ENCODE measurements at regions not wholly inside any gene's neighbourhood (a gene's known extent, or its start where the extent isn't known, plus 50 kb on each side); places are given as distances from the start of the nearest gene placed in this dataset.

DNA sequence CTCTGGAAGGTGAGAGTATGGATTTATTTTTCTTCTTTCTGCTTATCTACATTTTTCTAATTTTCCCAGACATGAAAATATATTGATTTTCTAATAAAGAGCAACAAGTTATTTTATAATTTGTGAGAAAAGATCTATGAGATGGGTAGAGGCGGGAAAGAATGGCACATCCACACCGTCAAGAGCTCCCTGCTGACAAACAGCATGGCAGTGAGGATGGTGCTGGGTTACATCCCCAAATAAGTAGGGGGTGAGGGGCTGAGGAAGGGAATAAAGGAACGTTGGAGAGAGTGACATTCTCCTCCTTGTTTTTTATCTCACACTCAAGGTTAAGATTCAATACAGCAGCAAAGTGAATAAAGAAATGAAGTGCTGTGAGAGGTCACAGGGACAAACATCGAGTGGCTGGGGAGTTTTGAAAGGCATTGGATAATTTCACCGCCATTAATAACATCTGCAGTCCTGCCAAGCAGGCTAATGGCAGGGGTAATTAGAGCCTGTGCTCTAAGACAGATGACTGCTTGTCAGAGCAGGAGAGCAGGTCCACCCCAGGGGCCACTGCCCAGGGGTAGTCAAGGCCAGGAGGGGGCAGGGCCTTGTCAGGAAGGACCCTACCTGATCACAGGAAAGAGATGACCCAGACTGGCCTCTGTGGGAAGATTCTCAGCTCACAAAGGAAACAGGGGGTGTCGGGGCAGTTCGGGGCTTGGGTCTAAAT is 323.8 kb downstream of the FBXW7 start:
- no peaks in the 10 kb centered on the region for H3K36me3 ChIP-seq (ENCODE audit: control insufficient read depth, insufficient read depth, low read length)
- ChIA-PET CTCF (no interaction called here), POLR2A (no interaction called here)
- peaks cover 9% of the 10 kb centered on the region for H3K4me1 ChIP-seq
- no TSS peak for BruUV-seq (replicated peaks)
- peaks cover 9% of the 10 kb centered on the region for H3K9me3 ChIP-seq
- no peak overlapping the region for H3K4me3 ChIP-seq (ENCODE audit: low read depth, low read length)
- H3K27me3 Mint-ChIP-seq (ENCODE audit: insufficient read depth, unreplicated experiment) = no peaks in the 10 kb centered on the region
- peaks cover 45% of the 10 kb centered on the region for H3K9me3 Mint-ChIP-seq (ENCODE audit: unreplicated experiment)
- DNase-seq = no peak
- intact Hi-C loops (cut with micrococcal nuclease; ENCODE audit: unreplicated experiment) = no loop called here
- no peaks in the 10 kb centered on the region for H3K36me3 Mint-ChIP-seq (ENCODE audit: insufficient read depth, unreplicated experiment)
- no peaks in the 10 kb centered on the region for H3K27me3 ChIP-seq (replicated peaks; ENCODE audit: control insufficient read depth, insufficient read depth, low read length)
- H3K27ac Mint-ChIP-seq (ENCODE audit: unreplicated experiment) = no peak overlapping the region
- peaks cover 11% of the 10 kb centered on the region for H3K4me1 Mint-ChIP-seq (ENCODE audit: low read depth, unreplicated experiment)
- H3K4me3 Mint-ChIP-seq (ENCODE audit: unreplicated experiment) = no peak overlapping the region
- TF ChIP-seq, protein P1, sequence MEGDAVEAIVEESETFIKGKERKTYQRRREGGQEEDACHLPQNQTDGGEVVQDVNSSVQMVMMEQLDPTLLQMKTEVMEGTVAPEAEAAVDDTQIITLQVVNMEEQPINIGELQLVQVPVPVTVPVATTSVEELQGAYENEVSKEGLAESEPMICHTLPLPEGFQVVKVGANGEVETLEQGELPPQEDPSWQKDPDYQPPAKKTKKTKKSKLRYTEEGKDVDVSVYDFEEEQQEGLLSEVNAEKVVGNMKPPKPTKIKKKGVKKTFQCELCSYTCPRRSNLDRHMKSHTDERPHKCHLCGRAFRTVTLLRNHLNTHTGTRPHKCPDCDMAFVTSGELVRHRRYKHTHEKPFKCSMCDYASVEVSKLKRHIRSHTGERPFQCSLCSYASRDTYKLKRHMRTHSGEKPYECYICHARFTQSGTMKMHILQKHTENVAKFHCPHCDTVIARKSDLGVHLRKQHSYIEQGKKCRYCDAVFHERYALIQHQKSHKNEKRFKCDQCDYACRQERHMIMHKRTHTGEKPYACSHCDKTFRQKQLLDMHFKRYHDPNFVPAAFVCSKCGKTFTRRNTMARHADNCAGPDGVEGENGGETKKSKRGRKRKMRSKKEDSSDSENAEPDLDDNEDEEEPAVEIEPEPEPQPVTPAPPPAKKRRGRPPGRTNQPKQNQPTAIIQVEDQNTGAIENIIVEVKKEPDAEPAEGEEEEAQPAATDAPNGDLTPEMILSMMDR (IDR thresholded peaks at IDR 0.05; ENCODE audit: insufficient read depth in 1 of 2, low read depth in 1 of 2, low read length in 1 of 2, severe bottlenecking in 1 of 2, unreplicated experiment in 1 of 2) = no peak

GRCh38 chr4:152209772-152210493 is 326.0 kb downstream of the FBXW7 start:
- H3K4me3 Mint-ChIP-seq (ENCODE audit: unreplicated experiment) = no peak overlapping the region
- Histone ChIP-seq H3K4me3 (ENCODE audit: low read depth, low read length) (no peak overlapping the region), H3K27me3 (replicated peaks; ENCODE audit: control insufficient read depth, insufficient read depth, low read length) (no peaks in the 10 kb centered on the region), H3K9me3 (peaks cover under 1% of the 10 kb centered on the region; the same call in 1 of the 2 replicates), H3K36me3 (ENCODE audit: control insufficient read depth, insufficient read depth, low read length) (no peaks in the 10 kb centered on the region), H3K4me1 (peaks cover 9% of the 10 kb centered on the region)
- ChIA-PET CTCF (interaction anchor here (0.6 kb wide), 1 partner anchor 13 kb away, joined by 3 read pairs; no protein-coding TSS in a partner anchor), POLR2A (interaction anchor here (0.6 kb wide), 1 partner anchor 48 kb away, joined by 8 read pairs; no protein-coding TSS in a partner anchor)
- no peak for DNase-seq
- peaks cover 18% of the 10 kb centered on the region for H3K4me1 Mint-ChIP-seq (ENCODE audit: low read depth, unreplicated experiment)
- H3K9me3 Mint-ChIP-seq (ENCODE audit: unreplicated experiment) = peaks cover 34% of the 10 kb centered on the region
- intact Hi-C loops (cut with micrococcal nuclease; ENCODE audit: unreplicated experiment) = no loop called here
- no peak overlapping the region for H3K27ac Mint-ChIP-seq (ENCODE audit: unreplicated experiment)
- TF ChIP-seq, protein P1 (IDR thresholded peaks at IDR 0.05; ENCODE audit: insufficient read depth in 1 of 2, low read depth in 1 of 2, low read length in 1 of 2, severe bottlenecking in 1 of 2, unreplicated experiment in 1 of 2) = no peak
- H3K27me3 Mint-ChIP-seq (ENCODE audit: insufficient read depth, unreplicated experiment) = no peaks in the 10 kb centered on the region
- BruUV-seq (replicated peaks) = no TSS peak
- no peaks in the 10 kb centered on the region for H3K36me3 Mint-ChIP-seq (ENCODE audit: insufficient read depth, unreplicated experiment)

GRCh38 chr4:152207378-152207720 is 328.5 kb downstream of the FBXW7 start:
- H3K27me3 Mint-ChIP-seq (ENCODE audit: insufficient read depth, unreplicated experiment) = no peaks in the 10 kb centered on the region
- Histone ChIP-seq H3K9me3 (no peaks in the 10 kb centered on the region), H3K36me3 (ENCODE audit: control insufficient read depth, insufficient read depth, low read length) (no peaks in the 10 kb centered on the region), H3K27me3 (replicated peaks; ENCODE audit: control insufficient read depth, insufficient read depth, low read length) (no peaks in the 10 kb centered on the region), H3K4me1 (peaks cover 9% of the 10 kb centered on the region), H3K4me3 (ENCODE audit: low read depth, low read length) (no peak overlapping the region)
- peaks cover 14% of the 10 kb centered on the region for H3K9me3 Mint-ChIP-seq (ENCODE audit: unreplicated experiment)
- no peak overlapping the region for H3K27ac Mint-ChIP-seq (ENCODE audit: unreplicated experiment)
- H3K36me3 Mint-ChIP-seq (ENCODE audit: insufficient read depth, unreplicated experiment) = no peaks in the 10 kb centered on the region
- DNase-seq = no peak
- CTCF ChIA-PET = no interaction called here
- no TSS peak for BruUV-seq (replicated peaks)
- no peak overlapping the region for H3K4me3 Mint-ChIP-seq (ENCODE audit: unreplicated experiment)
- intact Hi-C loops (cut with micrococcal nuclease; ENCODE audit: unreplicated experiment) = no loop called here
- TF ChIP-seq, protein P1 (IDR thresholded peaks at IDR 0.05; ENCODE audit: insufficient read depth in 1 of 2, low read depth in 1 of 2, low read length in 1 of 2, severe bottlenecking in 1 of 2, unreplicated experiment in 1 of 2) = no peak
- POLR2A ChIA-PET = no interaction called here
- H3K4me1 Mint-ChIP-seq (ENCODE audit: low read depth, unreplicated experiment) = peaks cover 18% of the 10 kb centered on the region

Measured in Caco-2 (cell line).